IMR-90 (cell line): ENCODE measurements at regions not wholly inside any gene's neighbourhood (a gene's known extent, or its start where the extent isn't known, plus 50 kb on each side); places are given as distances from the start of the nearest gene placed in this dataset.

Experiments used
- ATAC-seq: fragments of 200-7000 bp; cut with Tn5 transposase; 2 replicates; pipeline ENCODE4 v1.9.1; 2020; ENCODE audit warnings: low read depth, mild to moderate bottlenecking, moderate library complexity
- BruUV-seq: library from RNA; stranded (reverse); fragments of 400-500 nt; replicated peaks from 2 replicates; lab custom pipeline; 2021; lab: Mats Ljungman, UMichigan
- CTCF ChIA-PET: fragments of 300-600 bp; formaldehyde crosslinking; extraction: SDS; loops from one replicate; lab custom pipeline; 2021; ENCODE audit warnings: antibody characterized with exemption; lab: Yijun Ruan, JAX
- POLR2A ChIA-PET: fragments of 300-600 bp; sonication (Branson Sonifier 250); formaldehyde crosslinking; loops from one replicate; lab custom pipeline; 2022; ENCODE audit warnings: antibody characterized with exemption; ENCODE audit not compliant: unreplicated experiment; lab: Charles Lee
- DNase-seq: peaks from one replicate; pipeline ENCODE4 v3.0.0; 2013
- H2AFZ ChIP-seq: replicated peaks from 2 replicates; pipeline ENCODE3; 2013; ENCODE audit warnings: low read length, mild to moderate bottlenecking; ENCODE audit not compliant: poor library complexity
- H2AK5ac ChIP-seq: 2 replicates; pipeline ENCODE4 v1.6.1; 2013; ENCODE audit warnings: low read depth, low read length, inconsistent platforms
- H2AK9ac ChIP-seq: replicated peaks from 2 replicates; pipeline ENCODE3; 2013; ENCODE audit warnings: mild to moderate bottlenecking, low read depth, low read length, moderate library complexity; ENCODE audit not compliant: poor library complexity
- H2BK120ac ChIP-seq: 2 replicates; pipeline ENCODE4 v1.6.1; 2013; ENCODE audit warnings: low read depth, low read length, inconsistent platforms
- H2BK15ac ChIP-seq: 3 replicates; pipeline ENCODE4 v1.6.1; 2013; ENCODE audit warnings: low read depth, low read length, inconsistent platforms
- H2BK20ac ChIP-seq: 2 replicates; pipeline ENCODE4 v1.6.1; 2013; ENCODE audit warnings: low read depth, mild to moderate bottlenecking, inconsistent platforms, low read length, moderate library complexity
- H2BK5ac ChIP-seq: 2 replicates; pipeline ENCODE4 v1.6.1; 2013; ENCODE audit warnings: mild to moderate bottlenecking, low read depth, low read length, inconsistent platforms; ENCODE audit not compliant: poor library complexity, severe bottlenecking
- H3K14ac ChIP-seq: replicated peaks from 2 replicates; pipeline ENCODE4 v1.6.1; 2013; ENCODE audit warnings: low read depth, low read length, inconsistent platforms
- H3K18ac ChIP-seq: 2 replicates; pipeline ENCODE4 v1.6.1; 2013; ENCODE audit warnings: low read depth, low read length, control low read depth
- H3K23ac ChIP-seq: 2 replicates; pipeline ENCODE4 v1.6.1; 2013; ENCODE audit warnings: low read depth, low read length, inconsistent platforms
- H3K27ac ChIP-seq: 2 replicates; pipeline ENCODE4 v1.5.1; 2013; ENCODE audit warnings: mild to moderate bottlenecking, control low read depth, low read length; ENCODE audit not compliant: insufficient read depth
- H3K27me3 ChIP-seq: 2 replicates; pipeline ENCODE4 v1.6.1; 2013; ENCODE audit warnings: low read length; ENCODE audit not compliant: control insufficient read depth, insufficient read depth
- H3K36me3 ChIP-seq: 2 replicates; pipeline ENCODE4 v1.6.1; 2013; ENCODE audit warnings: low read length, mixed read lengths; ENCODE audit not compliant: control insufficient read depth, insufficient read depth
- H3K4ac ChIP-seq: 2 replicates; pipeline ENCODE4 v1.6.1; 2013; ENCODE audit warnings: low read depth, low read length, inconsistent platforms
- H3K4me1 ChIP-seq: 2 replicates; pipeline ENCODE4 v1.6.1; 2013; ENCODE audit warnings: low read length, mixed read lengths; ENCODE audit not compliant: control insufficient read depth, insufficient read depth
- H3K4me2 ChIP-seq: 2 replicates; pipeline ENCODE4 v1.6.1; 2013; ENCODE audit warnings: low read depth, mild to moderate bottlenecking, control low read depth, low read length, moderate library complexity
- H3K4me3 ChIP-seq: 2 replicates; pipeline ENCODE4 v1.5.1; 2013; ENCODE audit warnings: low read depth, mild to moderate bottlenecking, control low read depth, low read length, moderate library complexity; ENCODE audit not compliant: insufficient read depth
- H3K56ac ChIP-seq: 2 replicates; pipeline ENCODE4 v1.6.1; 2013; ENCODE audit warnings: low read length, inconsistent platforms; ENCODE audit not compliant: insufficient read depth; ENCODE audit errors: extremely low read depth
- H3K79me1 ChIP-seq, 2 experiments: 2 replicates each; pipeline ENCODE4 v1.6.1; 2013; ENCODE audit warnings: low read length in 2 of 2, inconsistent platforms in 1 of 2, low read depth in 1 of 2
- H3K9ac ChIP-seq: 2 replicates; pipeline ENCODE4 v1.6.1; 2013; ENCODE audit warnings: low read depth, low read length, control low read depth
- H3K9me1 ChIP-seq: 2 replicates; pipeline ENCODE4 v1.6.1; 2013; ENCODE audit warnings: low read length, inconsistent platforms; ENCODE audit not compliant: insufficient read depth
- H3K9me3 ChIP-seq: 2 replicates; pipeline ENCODE4 v1.6.1; 2013; ENCODE audit warnings: low read length; ENCODE audit not compliant: control insufficient read depth, insufficient read depth
- H4K20me1 ChIP-seq: 2 replicates; pipeline ENCODE4 v1.6.1; 2013; ENCODE audit warnings: low read length, inconsistent platforms; ENCODE audit not compliant: insufficient read depth
- H4K5ac ChIP-seq: 2 replicates; pipeline ENCODE4 v1.6.1; 2013; ENCODE audit warnings: mild to moderate bottlenecking, low read depth, low read length, control low read depth
- H4K8ac ChIP-seq, 2 experiments: 2 replicates each; pipeline ENCODE4 v1.6.1; 2013; ENCODE audit warnings: low read depth in 2 of 2, low read length in 2 of 2, control low read depth in 1 of 2, inconsistent platforms in 1 of 2
- H4K91ac ChIP-seq: 2 replicates; pipeline ENCODE4 v1.6.1; 2013; ENCODE audit warnings: low read depth, low read length, inconsistent platforms; ENCODE audit not compliant: insufficient read depth
- FOS ChIP-seq: fragments of 150-350 bp; IDR thresholded peaks from 2 replicates; pipeline ENCODE4 v1.6.1; 2016; ENCODE audit warnings: low read depth, low read length
- MAFK ChIP-seq: IDR thresholded peaks from 2 replicates; pipeline ENCODE4 v1.6.1; 2012; ENCODE audit warnings: low read depth, low read length, improper control_type of control experiment
- MAZ ChIP-seq: IDR thresholded peaks from 2 replicates; pipeline ENCODE4 v1.6.1; 2012; ENCODE audit warnings: low read depth, mild to moderate bottlenecking, low read length, improper control_type of control experiment, moderate library complexity, borderline replicate concordance
- NFE2L2 ChIP-seq: fragments of 150-350 bp; IDR thresholded peaks from 2 replicates; pipeline ENCODE4 v1.6.1; 2016; ENCODE audit warnings: low read depth, mild to moderate bottlenecking, low read length
- POLR2A ChIP-seq: IDR thresholded peaks from 2 replicates; pipeline ENCODE4 v1.6.1; 2012; ENCODE audit warnings: mild to moderate bottlenecking, low read depth, low read length
- RAD21 ChIP-seq: IDR thresholded peaks from 2 replicates; pipeline ENCODE4 v1.6.1; 2012; ENCODE audit warnings: low read length, improper control_type of control experiment
- RCOR1 ChIP-seq: IDR thresholded peaks from 2 replicates; pipeline ENCODE4 v1.6.1; 2012; ENCODE audit warnings: mild to moderate bottlenecking, low read length, improper control_type of control experiment; ENCODE audit not compliant: insufficient replicate concordance
- WGBS, 2 experiments: methylation state at CpG; one replicate each; pipeline versions ENCODE4 v1.1.5 to v1.1.7; 2013; ENCODE audit warnings: missing lambda C conversion rate in 2 of 2; ENCODE audit not compliant: insufficient read length in 1 of 2; ENCODE audit errors: extremely low coverage in 2 of 2; 5-methylcytosine and 5-hydroxymethylcytosine counted together
- dilution Hi-C: fragments of 300-500 bp; cut with HindIII; formaldehyde crosslinking; loops from one replicate; pipeline ENCODE4 v1.14.3; 2018; ENCODE audit warnings: low sequenced_read_pairs; ENCODE audit not compliant: unreplicated experiment
- in situ Hi-C: fragments of 300-500 bp; cut with MboI; formaldehyde crosslinking; loops from 3 replicates; pipeline ENCODE4 v1.14.3; 2019; ENCODE audit warnings: low sequenced_read_pairs, inconsistent platforms, mixed read lengths
- intact Hi-C: fragments of 100-400 bp; cut with micrococcal nuclease; formaldehyde crosslinking; loops from 2 replicates; pipeline ENCODE4 v1.10.0; 2022
- TF ChIP-seq, protein P1 (sequence below): fragments of 150-350 bp; IDR thresholded peaks from 2 replicates; pipeline ENCODE4 v1.6.1; 2017; ENCODE audit warnings: mild to moderate bottlenecking, antibody characterized with exemption, low read length, low read depth
- TF ChIP-seq, protein P2 (sequence below): fragments of 150-350 bp; IDR thresholded peaks from 2 replicates; pipeline ENCODE4 v1.6.1; 2016; ENCODE audit warnings: low read depth, mild to moderate bottlenecking, low read length, moderate library complexity, borderline replicate concordance
- TF ChIP-seq, protein P3 (sequence below): conservative IDR thresholded peaks from 2 replicates; pipeline ENCODE4 v1.5.1; 2012; ENCODE audit warnings: mild to moderate bottlenecking, low read depth, low read length, improper control_type of control experiment

DNA sequence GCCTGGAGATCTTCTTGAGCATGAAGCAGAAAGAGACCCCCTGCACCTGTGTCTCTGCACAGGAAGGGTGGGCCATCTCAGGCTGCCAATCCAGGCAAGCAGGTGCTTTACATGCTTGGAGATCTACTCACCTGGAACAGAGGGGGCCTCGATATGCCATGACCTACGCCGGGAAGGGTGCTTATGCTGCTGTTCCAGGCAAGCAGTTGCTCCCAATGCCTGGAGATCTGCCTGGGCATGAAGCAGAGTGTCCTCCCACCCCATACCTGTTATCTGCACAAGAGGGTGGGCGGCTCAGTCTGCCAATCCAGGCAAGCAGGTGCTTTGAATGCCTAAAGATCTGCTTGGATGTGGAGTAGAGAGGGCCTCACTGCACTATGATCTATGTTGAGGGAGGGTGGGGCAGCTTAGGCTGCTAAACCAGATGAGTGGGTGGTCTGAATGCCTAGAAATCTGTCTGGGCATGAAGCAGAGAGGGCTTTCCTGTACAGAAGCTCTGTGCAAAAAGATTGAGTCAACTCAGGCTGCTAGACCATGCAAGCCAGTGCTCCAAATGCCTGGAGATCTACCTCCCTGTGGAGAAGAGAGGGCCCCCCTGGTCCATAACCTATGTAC, 104.5 kb upstream of the QRFPR start:
- Histone ChIP-seq H3K27me3 (peaks cover 1% of the 10 kb centered on the region; the same call in 1 of the 2 replicates), H3K4ac (no peak overlapping the region), H3K79me1 (no peaks in the 10 kb centered on the region), H3K4me2 (no peak overlapping the region), H3K14ac (no peak overlapping the region), H2AK5ac (no peak overlapping the region), H4K20me1 (no peaks in the 10 kb centered on the region), H3K27ac (no peak overlapping the region), H3K9me1 (no peaks in the 10 kb centered on the region), H4K91ac (no peak overlapping the region), H2AK9ac (no peak overlapping the region), H3K9me3 (no peaks in the 10 kb centered on the region), H3K18ac (no peak overlapping the region), H2BK120ac (no peak overlapping the region), H3K56ac (no peak overlapping the region), H3K4me1 (no peaks in the 10 kb centered on the region), H3K9ac (no peak overlapping the region), H3K4me3 (no peak overlapping the region), H3K36me3 (no peaks in the 10 kb centered on the region), H4K8ac (no peak overlapping the region), H4K5ac (no peak overlapping the region), H2BK5ac (no peak overlapping the region), H2BK20ac (no peak overlapping the region), H2BK15ac (no peak overlapping the region), H3K23ac (no peak overlapping the region), H2AFZ (no peak overlapping the region)
- intact Hi-C loops (loop anchor here (2.0 kb wide), 2 partner anchors 172 to 244 kb away; no protein-coding TSS in a partner anchor), in situ Hi-C loops (loop anchor here (10.0 kb wide), 1 partner anchor 170 kb away; no protein-coding TSS in a partner anchor), dilution Hi-C loops (no loop called here)
- WGBS, 2 experiments = no CpG with 5 or more reads among the region's 4 CpGs
- no peak for DNase-seq
- POLR2A ChIA-PET = no interaction called here
- CTCF ChIA-PET = interaction anchor here (0.5 to 1.7 kb wide), 7 partner anchors 11 to 252 kb away, joined by 3 to 6 read pairs (median 3); no protein-coding TSS in a partner anchor
- BruUV-seq = no TSS peak
- ATAC-seq = no peak
- TF ChIP-seq POLR2A = no peak
- TF ChIP-seq, protein P1, sequence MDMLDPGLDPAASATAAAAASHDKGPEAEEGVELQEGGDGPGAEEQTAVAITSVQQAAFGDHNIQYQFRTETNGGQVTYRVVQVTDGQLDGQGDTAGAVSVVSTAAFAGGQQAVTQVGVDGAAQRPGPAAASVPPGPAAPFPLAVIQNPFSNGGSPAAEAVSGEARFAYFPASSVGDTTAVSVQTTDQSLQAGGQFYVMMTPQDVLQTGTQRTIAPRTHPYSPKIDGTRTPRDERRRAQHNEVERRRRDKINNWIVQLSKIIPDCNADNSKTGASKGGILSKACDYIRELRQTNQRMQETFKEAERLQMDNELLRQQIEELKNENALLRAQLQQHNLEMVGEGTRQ = no peak
- TF ChIP-seq RAD21 = no peak
- TF ChIP-seq, protein P2, sequence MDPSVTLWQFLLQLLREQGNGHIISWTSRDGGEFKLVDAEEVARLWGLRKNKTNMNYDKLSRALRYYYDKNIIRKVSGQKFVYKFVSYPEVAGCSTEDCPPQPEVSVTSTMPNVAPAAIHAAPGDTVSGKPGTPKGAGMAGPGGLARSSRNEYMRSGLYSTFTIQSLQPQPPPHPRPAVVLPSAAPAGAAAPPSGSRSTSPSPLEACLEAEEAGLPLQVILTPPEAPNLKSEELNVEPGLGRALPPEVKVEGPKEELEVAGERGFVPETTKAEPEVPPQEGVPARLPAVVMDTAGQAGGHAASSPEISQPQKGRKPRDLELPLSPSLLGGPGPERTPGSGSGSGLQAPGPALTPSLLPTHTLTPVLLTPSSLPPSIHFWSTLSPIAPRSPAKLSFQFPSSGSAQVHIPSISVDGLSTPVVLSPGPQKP = no peak
- TF ChIP-seq MAZ = no peak
- no peak for TF ChIP-seq MAFK
- TF ChIP-seq NFE2L2 = no peak
- TF ChIP-seq, protein P3, sequence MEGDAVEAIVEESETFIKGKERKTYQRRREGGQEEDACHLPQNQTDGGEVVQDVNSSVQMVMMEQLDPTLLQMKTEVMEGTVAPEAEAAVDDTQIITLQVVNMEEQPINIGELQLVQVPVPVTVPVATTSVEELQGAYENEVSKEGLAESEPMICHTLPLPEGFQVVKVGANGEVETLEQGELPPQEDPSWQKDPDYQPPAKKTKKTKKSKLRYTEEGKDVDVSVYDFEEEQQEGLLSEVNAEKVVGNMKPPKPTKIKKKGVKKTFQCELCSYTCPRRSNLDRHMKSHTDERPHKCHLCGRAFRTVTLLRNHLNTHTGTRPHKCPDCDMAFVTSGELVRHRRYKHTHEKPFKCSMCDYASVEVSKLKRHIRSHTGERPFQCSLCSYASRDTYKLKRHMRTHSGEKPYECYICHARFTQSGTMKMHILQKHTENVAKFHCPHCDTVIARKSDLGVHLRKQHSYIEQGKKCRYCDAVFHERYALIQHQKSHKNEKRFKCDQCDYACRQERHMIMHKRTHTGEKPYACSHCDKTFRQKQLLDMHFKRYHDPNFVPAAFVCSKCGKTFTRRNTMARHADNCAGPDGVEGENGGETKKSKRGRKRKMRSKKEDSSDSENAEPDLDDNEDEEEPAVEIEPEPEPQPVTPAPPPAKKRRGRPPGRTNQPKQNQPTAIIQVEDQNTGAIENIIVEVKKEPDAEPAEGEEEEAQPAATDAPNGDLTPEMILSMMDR = no peak
- no peak for TF ChIP-seq FOS
- no peak for TF ChIP-seq RCOR1
